HTR-8/SVneo (cell line): ENCODE measurements at regions not wholly inside any gene's neighbourhood (a gene's known extent, or its start where the extent isn't known, plus 50 kb on each side); places are given as distances from the start of the nearest gene placed in this dataset.
A peak's percentile ranks its signal among the peaks of the same experiment; 100 is the strongest.

Source experiments
- DNase-seq: peaks from one replicate; pipeline ENCODE4 v3.0.0; 2011; ENCODE audit warnings: low spot score, mixed read lengths; ENCODE audit not compliant: insufficient read length
- FAIRE-seq: peaks from 2 replicates; lab custom pipeline; 2011; peaks lifted over from hg19 to GRCh38; lab: Jason Lieb, UNC

DNA sequence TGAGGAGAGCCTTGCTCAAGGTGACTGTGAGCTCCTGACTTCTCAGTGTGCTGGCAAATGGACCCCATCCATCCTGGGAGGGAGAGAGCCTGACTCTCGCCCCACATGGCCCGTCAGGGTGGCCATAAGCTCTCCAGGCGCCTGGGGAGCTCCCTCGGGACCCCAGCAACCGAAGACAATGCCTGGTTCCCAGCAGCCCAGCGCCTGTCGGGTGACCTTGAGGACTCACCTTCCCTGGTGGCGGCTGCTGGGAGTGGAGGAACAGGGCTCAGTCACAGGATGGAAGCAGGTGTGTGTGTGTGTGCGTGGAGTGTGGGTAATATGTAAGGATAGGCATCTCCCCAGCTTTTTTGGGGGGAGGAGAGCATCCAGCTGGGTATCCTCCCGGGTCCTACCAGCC, 190.3 kb downstream of the MELK start:
- FAIRE-seq = no peak
- no peak for DNase-seq

DNA sequence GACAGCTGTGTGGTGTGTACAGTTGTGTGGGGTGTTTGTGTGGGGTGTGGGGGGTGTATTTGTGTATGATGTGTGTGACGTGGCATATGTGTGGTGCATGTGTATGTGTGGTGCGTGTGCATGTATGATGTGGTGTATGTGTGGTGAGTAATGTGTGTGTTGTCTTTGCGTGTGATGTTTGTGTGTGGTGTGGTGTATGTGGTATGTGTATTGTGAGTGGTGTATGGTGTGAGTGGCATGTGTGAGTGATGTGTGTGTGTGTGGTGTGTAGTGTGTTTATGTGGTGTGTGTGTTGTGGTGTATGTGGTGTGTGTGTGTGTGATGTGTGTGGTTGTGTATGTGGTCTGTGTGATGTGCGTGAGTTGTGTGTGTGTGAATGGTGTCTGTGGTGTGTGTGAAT, 191.1 kb downstream of the MELK start:
- no peak for FAIRE-seq

DNA sequence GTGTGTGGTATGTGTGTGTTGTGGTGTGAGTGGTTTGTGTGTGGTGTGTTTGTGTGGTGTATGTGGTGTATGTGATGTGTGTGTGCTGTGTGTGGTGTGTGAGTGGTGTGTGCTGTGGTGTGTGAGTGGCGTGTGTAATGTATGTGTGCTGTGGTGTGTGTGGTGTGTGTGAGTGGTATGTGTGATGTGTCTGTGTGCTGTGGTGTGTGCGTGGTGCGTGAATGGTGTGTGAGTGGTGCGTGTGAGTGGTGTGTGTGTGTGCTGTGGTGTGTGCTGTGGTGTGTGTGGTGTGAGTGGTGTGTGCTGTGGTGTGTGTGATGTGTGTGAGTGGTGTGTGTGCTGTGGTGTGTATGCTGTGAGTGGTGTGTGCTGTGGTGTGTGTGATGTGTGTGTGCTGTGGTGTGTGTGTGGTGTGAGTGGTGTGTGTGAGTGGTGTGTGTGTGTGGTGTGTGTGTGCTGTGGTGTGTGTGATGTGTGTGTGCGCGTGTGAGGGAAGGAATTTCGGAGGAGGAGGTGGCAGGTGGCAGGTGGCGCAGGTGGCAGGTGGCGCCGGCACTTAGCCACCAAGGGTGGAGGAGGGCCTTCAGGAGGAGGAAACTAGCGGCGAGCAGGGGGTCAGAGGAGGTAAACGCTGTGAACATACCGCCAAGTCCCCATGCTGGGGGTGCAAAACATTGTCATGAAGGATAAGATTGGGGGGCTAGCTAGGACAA, 191.8 kb downstream of the MELK start:
- FAIRE-seq (peak; percentile 99), DNase-seq (no peak)

More for the DNA sequence above, 191.1 kb downstream of the MELK start:
- DNase-seq = no peak

DNA sequence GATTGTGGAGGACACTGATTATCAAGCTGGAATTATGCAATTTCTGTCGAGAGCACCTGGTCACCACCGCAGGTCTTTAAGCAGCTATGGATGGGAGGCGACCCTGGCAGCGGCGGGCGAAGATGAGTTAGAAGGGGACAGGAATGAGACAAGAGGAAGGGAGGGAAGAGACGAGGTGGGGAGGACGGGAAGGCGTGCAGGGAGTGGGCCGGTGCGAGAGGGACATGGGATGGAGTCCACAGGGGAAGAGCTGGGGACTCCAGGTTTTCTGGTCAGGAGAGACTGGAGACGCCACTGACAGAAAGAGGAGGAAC, 192.3 kb downstream of the MELK start:
- no peak for DNase-seq
- no peak for FAIRE-seq

DNA sequence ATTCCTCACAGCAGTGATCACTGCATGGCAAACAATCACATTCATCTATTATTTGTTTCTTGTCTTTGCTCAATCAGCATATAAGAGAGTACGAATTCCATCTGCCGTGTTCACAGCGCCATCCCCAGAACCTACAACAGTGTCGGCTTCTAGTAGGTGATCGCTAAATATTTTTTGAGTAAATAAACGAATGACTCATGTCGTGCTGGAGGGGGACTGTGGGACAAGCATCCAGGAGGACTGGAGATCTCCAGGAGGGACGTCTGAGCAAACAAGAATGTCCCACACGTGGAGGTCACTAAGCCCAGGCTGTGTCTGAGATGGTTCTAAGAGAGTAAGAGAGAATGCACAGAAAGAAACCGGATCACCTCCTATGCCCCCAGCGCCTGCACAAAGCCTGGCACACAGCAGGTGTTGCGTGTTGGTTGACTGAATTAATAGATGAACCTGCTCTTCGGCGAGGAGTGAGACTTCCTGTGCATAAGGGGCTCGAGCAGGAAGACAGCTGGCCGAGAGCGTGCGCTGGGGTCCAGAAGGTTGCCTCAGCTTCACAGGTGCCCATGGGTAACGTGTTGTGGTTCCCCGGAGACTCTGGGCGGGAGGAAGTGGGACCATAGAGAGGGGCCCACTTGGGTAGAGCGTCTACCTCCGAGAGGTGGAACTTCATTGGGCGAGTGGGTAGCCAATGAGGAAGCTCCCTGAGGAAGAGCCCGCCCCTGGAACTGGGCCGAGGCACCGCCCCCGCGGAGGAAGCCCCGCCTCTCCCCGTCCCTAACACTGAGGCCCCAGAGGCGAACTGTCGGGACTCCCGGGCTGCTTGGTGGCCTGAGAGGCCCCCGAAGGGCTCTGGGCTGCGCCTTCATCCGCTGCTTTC, 193.0 kb downstream of the MELK start:
- peak; percentile 40 for DNase-seq
- FAIRE-seq = no peak

DNA sequence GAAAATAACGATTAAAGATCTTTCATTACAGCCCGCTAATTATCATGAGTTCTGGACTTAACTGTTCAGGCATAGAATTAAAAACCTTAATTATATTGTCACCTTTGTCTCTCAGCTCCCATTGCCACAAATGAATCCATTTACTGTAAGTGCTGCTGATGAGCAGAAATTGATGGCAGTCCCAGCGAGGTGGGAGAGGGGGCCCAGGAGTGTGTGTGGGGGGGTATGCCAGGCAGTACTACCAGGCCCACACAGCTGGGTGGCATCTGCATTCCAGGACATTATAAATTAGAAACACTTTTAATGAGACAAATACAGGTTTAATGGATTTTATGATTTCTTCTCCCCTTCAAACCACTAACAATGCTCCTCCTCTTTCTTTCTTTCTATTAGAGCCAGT, 196.0 kb downstream of the MELK start:
- no peak for FAIRE-seq
- no peak for DNase-seq

DNA sequence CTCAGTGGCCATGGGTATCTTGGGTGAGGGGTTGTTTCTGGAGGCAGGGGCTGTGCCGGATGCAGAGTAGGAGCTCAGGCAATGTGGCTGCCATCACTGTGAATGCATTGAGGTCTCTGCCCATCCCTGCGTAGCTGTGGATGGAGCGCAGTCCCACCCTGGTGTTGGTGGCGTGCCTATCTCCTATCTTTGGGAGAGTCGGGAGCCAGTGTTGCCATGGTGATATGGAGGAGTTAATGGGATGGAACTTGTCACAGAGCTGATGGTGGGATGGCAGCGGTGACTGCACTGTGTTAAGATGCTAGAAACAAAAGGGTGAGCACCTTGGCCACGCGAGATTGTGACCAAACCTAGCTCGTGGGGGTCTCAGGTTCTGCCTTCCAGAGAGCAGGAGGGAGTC, 197.3 kb downstream of the MELK start:
- no peak for DNase-seq
- no peak for FAIRE-seq

DNA sequence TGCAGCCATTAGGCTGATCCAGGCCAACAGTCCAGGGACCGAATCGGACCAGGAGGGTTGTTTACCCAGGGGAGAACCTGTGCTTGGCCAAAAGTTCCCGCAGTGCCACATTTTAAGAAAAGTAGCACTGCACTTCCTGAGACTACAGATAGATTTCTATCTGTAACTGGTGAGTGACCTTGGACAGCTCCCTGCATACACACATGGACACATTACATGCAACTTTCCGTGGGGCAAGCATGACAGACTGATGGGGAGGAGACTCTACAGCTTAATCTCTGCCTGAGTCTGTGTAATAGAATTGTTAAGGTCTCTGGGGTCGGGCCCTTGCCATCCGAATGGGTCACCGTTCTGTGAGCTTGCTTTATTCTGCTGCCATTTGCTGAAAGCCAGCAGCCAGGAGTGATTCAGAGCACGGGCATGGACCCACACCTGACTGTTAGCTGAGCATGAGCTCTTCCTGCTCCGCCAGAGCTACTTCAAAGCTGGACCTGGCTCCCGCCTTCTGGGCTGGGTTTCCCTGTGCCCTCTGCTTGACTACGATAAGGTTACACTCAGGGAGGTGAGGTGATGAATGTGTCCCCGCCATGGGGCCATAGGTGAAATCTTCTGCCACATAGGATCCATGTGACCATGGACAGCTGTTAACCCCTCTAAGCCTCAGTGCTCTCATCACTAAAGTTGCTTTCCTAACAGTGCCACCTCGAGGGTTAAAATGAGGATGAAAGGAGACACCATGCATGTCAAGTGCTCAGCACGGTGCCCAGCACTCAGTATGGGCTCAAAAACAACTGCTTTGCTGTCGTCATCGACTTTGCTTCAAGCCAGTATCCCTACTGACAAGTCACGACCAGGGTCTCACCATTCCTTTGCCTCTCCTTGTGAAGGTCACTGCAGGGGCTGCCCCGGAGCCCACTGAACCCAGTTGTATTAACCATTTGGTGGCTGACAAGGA, 200.0 kb downstream of the MELK start:
- FAIRE-seq (no peak), DNase-seq (no peak)

DNA sequence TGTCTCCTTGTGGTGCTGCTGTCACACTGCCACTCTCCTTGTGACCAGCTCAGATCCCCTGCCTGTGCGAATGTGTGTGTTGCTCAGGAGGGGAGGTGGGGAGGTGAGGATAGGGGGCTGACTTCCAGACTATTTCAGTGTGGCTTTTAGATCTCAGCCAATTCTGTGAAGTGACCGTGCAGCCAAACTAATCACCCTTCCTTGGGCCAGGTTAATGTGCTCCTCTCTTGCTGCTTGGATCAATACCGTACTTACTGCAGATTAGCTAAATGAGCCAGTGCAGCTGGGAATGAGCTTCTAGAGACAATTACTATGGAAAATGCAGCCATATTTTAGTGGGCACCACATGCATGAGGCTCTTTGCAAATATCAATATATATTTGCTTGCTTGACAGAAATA, 206.0 kb downstream of the MELK start:
- FAIRE-seq (no peak), DNase-seq (no peak)

DNA sequence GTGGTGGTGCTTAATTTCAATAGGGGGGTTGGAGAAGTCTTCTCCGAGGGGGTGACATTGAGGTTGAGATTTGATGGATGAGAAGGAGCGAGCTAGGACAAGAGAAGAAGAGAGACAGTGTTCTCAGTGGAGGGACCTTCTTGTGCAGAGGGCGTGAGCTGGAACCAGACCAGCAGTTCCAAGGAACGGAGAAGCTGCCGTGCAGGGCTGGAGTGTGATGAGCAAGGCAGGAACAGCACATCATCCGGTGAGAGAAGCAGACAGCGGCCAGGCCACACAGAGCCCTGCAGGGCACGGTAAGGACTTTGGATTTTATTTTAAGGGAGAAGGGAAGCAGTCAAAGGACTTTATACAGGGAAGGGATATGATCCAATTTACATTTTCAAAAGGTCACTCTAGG, 206.9 kb downstream of the MELK start:
- no peak for FAIRE-seq

DNA sequence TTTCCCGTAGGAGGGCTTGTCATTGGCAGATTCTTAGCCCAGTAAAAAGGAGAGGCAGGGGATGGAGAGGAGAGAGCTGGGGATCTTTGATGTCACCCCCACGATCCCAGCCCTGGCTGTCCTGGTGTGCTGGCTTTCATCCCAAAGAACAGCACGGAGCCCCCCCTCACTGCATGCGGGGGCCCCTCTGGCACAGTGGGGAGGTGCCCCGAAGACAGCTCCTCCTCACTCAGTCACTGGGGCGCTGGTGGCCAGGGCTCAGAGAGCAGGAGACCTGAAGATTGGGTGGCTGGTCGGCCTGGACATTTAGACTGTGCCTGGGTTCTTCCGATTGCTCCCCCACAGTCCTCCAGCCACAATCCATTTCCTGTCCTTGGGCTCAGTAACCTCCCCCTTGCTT, 207.5 kb downstream of the MELK start:
- FAIRE-seq (no peak), DNase-seq (no peak)

More for the DNA sequence above, 206.9 kb downstream of the MELK start:
- DNase-seq = no peak

DNA sequence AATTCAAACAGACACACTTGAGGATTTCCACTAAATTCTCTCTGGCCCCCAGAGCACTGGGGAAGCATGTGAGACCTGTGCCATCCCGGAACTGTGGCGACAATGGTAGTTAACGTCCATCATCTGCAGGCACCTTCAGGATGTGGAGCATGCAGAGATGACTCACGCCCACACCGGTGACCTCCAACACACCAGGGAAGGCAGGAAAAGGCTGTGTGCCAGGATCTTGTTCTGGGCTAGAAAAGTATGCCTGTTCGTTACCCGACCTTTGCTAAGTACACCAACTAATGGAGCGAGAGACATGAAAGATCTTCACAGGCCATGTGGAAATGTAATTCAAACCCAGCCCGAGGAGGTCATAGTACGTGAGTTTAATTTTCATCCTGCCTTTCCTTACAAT, 208.8 kb downstream of the MELK start:
- no peak for DNase-seq
- FAIRE-seq = no peak
